ENCODE measurements at regions not wholly inside any gene's neighbourhood (a gene's known extent, or its start where the extent isn't known, plus 50 kb on each side); places are given as distances from the start of the nearest gene placed in this dataset.
"Not testable (repeated sequence)": the region's sequence is repeated elsewhere in the genome, so short reads cannot be mapped to it uniquely, and the experiment has no call there.

DNA sequence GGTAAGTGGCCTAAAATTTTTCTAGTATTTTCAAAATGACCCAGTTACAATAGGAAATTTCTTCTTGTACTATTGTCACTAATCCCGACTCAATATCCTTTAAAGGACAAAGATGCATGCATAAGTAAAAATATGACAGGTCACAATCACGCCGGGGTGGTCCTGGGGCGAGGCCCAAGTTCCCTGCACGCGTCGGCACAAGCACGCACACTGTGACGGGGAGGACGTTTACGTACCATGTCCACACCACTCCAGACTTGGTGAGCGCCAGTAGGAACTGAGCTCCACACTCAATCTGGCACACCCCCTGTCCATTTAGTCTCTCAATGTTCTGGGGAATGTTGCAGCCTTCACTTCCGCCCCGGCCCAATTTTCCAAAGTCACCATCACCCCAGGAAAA, 128.7 kb downstream of the GOLGA6L22 start:
- ATAC-seq; H3K4me1 ChIP-seq; H3K27ac ChIP-seq; intact Hi-C loops (cut with DNase I); H3K27me3 ChIP-seq; H3K36me3 ChIP-seq (replicated peaks in 1 of 2; ENCODE audit: insufficient read depth in 1 of 2, low read depth in 2 of 2); H3K9me3 ChIP-seq; DNase-seq; H3K4me3 ChIP-seq: not testable (repeated sequence)
- 96% methylated on average over 11 of the region's 14 CpGs; no CpG with 5 or more reads in 1 of the 2 donors for WGBS, 2 donors

DNA sequence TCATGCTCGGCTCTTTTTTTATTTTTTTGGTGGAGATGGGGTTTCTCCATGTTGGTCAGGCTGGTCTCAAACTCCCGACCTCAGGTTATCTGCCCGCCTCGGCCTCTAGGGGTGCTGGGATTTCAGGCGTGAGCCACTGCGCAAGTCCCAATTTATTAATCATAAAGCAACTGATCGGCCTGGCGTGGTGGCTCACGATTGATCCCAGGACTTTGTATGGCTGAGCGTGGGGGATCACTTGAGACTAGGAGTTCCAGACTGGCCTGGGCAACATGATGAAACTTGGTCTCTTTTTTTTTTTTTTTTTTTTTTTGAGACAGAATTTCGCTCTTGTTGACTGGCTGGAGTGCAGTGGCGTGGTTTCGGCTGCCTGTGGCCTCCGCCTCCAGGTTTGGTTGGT, 139.8 kb downstream of the GOLGA6L22 start:
- WGBS, 2 donors, result 88 to 100% methylated on average over 2 to 11 of the region's 14 CpGs
- H3K4me1 ChIP-seq; intact Hi-C loops (cut with DNase I); H3K27me3 ChIP-seq; H3K9me3 ChIP-seq; H3K4me3 ChIP-seq; DNase-seq; H3K36me3 ChIP-seq (replicated peaks in 1 of 2; ENCODE audit: insufficient read depth in 1 of 2, low read depth in 2 of 2); H3K27ac ChIP-seq; ATAC-seq: not testable (repeated sequence)

DNA sequence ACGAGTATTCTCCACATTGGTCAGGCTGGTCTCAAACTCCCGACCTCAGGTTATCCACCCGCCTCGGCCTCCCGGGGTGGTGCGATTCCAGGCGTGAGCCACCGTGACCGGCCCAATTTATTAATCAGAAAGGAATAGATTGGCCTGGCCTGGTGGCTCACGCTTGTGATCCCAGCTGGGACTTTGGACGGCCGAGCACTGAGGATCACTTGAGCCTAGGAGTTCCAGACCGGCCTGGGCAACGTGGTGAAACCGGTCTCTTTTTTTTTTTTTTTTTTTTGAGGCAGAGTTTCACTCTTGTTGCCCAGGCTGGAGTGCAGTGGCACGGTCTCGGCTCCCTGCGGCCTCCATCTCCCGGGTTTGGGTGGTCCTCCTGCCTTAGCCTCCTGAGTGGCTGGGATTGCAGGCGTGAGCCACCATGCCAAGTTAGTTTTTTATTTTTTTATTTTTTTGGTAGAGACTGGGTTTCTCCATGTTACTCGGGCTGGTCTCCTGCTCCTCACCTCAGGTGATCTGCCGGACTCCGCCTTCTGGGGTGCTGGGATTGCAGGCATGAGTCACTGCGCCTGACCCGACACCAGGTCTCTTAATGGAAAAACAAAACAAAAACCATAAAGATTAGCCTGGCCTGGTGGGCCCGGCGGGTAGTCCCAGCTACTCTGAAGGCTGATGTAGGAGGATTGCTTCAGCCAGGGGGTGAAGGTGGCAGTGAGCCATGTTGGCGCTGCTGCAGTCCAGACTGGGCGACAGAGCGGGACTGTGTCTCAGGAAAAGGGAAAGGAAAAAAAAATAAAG, 141.0 kb downstream of the GOLGA6L22 start:
- H3K27me3 ChIP-seq; intact Hi-C loops (cut with DNase I); DNase-seq; H3K27ac ChIP-seq; H3K36me3 ChIP-seq (replicated peaks in 1 of 2; ENCODE audit: insufficient read depth in 1 of 2, low read depth in 2 of 2); H3K4me3 ChIP-seq; ATAC-seq; H3K9me3 ChIP-seq; H3K4me1 ChIP-seq: not testable (repeated sequence)
- WGBS, 2 donors, result 89 to 93% methylated on average over 11 to 30 of the region's 30 CpGs

DNA sequence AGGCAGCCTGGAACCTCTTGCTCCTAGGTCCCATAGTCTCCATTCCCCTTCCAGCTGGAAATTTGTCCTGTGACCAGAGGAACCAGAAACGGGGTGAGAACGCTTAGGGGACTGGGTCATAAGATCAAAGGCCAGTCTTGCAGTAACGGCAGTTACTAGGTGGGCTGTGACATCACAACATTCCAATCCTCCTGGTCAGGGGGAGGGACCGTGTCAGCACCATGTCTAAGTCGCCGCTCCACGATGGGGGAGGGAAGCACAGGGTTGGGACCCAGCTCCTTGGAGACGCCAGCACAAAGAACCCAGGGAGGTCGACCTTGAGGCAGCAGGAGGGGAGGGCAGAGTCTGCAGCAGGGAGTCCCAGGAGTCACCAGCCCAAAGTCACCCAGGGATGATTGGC, 158.3 kb downstream of the GOLGA6L22 start:
- H3K27me3 ChIP-seq; H3K4me1 ChIP-seq; H3K36me3 ChIP-seq (replicated peaks in 1 of 2; ENCODE audit: insufficient read depth in 1 of 2, low read depth in 2 of 2); ATAC-seq; H3K4me3 ChIP-seq; H3K9me3 ChIP-seq; intact Hi-C loops (cut with DNase I); DNase-seq; H3K27ac ChIP-seq: not testable (repeated sequence)
- WGBS, 2 donors, result 74% methylated on average over 8 of the region's 9 CpGs; no CpG with 5 or more reads in 1 of the 2 donors

DNA sequence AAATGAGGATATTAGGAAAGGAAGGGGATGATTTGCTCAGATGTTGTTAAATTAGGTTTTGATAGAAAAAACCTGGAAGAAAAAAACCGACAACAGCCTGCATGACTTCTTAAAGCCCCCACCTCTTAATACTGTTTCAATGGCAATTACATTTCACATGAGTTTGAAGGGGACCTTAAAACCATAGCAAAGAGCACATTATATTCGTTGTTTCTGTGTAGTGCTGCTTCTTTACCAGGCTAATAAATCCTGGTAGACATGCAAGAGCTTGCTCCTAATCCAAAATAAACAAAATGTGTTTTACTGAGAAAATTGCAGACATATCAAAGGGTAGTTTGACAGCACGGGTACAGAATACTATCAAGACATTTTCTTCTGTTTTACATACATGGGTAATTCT, 154.7 kb upstream of the NIPA1 start:
- H3K27ac ChIP-seq; ATAC-seq; H3K36me3 ChIP-seq (replicated peaks in 1 of 2; ENCODE audit: insufficient read depth in 1 of 2, low read depth in 2 of 2); H3K4me3 ChIP-seq; H3K4me1 ChIP-seq; intact Hi-C loops (cut with DNase I); DNase-seq; H3K27me3 ChIP-seq; H3K9me3 ChIP-seq: not testable (repeated sequence)
- 18 to 19% methylated on average over 3 of the region's 3 CpGs for WGBS, 2 donors

DNA sequence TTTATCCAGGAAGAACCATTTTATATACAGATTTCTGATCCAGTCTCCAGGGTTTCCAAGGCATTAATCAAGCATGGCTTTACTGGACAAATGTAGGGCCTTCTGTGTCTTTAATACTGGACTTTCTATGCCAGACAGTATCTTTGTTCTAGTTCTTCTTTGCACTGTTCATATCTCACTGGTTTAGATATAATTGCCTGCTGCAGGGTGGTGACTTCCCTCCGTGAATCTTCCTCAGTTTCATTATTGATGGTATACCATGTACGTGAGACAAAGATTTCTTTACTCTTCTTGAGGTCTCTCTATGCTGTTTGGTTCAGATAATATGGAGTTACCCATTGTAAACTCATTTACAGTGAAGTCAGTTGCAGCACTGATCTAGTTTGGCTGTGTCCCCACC, 146.5 kb upstream of the NIPA1 start:
- H3K36me3 ChIP-seq (replicated peaks in 1 of 2; ENCODE audit: insufficient read depth in 1 of 2, low read depth in 2 of 2); DNase-seq; H3K27ac ChIP-seq; H3K4me1 ChIP-seq; intact Hi-C loops (cut with DNase I); H3K27me3 ChIP-seq; ATAC-seq; H3K4me3 ChIP-seq; H3K9me3 ChIP-seq: not testable (repeated sequence)
- 64 to 75% methylated on average over 2 of the region's 2 CpGs for WGBS, 2 donors

DNA sequence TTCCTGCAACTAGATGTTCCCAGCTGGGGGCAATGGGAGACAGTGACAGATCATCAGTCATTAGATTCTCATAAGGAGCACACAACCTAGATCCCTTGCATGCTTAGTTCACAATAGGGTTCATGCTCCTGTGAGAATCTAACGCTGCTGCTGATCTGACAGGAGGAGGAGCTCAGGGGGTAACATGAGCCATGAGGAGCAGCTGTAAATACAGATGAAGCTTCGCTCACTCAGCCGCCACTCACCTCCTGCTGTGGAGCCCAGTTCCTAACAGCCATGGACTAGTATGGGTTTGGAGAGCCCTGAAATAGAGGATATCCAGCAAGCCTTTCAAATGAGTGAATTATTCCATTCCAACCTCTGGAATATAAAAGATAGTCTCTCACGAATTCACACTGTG, 137.0 kb upstream of the NIPA1 start:
- H3K27me3 ChIP-seq; H3K9me3 ChIP-seq; H3K27ac ChIP-seq; intact Hi-C loops (cut with DNase I); H3K4me1 ChIP-seq; H3K36me3 ChIP-seq (replicated peaks in 1 of 2; ENCODE audit: insufficient read depth in 1 of 2, low read depth in 2 of 2); H3K4me3 ChIP-seq; ATAC-seq; DNase-seq: not testable (repeated sequence)
- 76 to 78% methylated on average over 4 of the region's 4 CpGs for WGBS, 2 donors

DNA sequence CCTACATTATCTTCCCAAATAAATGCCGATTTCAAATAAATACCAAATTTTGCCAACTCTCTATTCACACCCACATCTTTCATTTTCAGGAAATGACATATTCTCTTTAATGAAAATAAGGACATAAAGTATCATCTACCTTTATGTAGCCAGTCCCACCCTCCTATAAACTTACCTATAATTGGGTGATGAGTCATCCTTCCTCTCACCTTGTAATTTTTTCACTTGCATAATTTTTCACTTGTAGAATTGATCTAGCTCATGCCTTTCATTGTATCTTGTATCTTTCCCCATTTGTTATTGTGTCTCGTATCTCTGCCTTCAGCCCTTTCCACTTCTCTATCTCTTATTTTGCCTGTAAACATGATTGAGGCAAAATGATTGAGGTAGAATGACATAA, 135.3 kb upstream of the NIPA1 start:
- H3K9me3 ChIP-seq; DNase-seq; H3K27me3 ChIP-seq; H3K27ac ChIP-seq; H3K36me3 ChIP-seq (replicated peaks in 1 of 2; ENCODE audit: insufficient read depth in 1 of 2, low read depth in 2 of 2); intact Hi-C loops (cut with DNase I); ATAC-seq; H3K4me1 ChIP-seq; H3K4me3 ChIP-seq: not testable (repeated sequence)
- 73 to 83% methylated on average over 2 of the region's 2 CpGs for WGBS, 2 donors

All from body of pancreas (tissue), 4 donors.